Panc1 (cell line): ENCODE measurements at regions not wholly inside any gene's neighbourhood (a gene's known extent, or its start where the extent isn't known, plus 50 kb on each side); places are given as distances from the start of the nearest gene placed in this dataset.

Experiments
- ATAC-seq: fragments of 200-7000 bp; cut with Tn5 transposase; 2 replicates; pipeline ENCODE4 v1.9.1; 2020; ENCODE audit warnings: mild to moderate bottlenecking, moderate library complexity
- BruUV-seq: library from RNA; stranded (reverse); fragments of 400-500 nt; replicated peaks from 2 replicates; lab custom pipeline; 2021; lab: Mats Ljungman, UMichigan
- CTCF ChIA-PET: fragments of 300-600 bp; sonication (Branson Sonifier 250); formaldehyde crosslinking; loops from one replicate; lab custom pipeline; 2022; ENCODE audit warnings: antibody characterized with exemption; lab: Charles Lee
- POLR2A ChIA-PET: fragments of 300-600 bp; sonication (Branson Sonifier 250); formaldehyde crosslinking; loops from one replicate; lab custom pipeline; 2022; ENCODE audit warnings: antibody characterized with exemption; lab: Charles Lee
- DNase-seq: peaks from one replicate; pipeline ENCODE4 v3.0.0-alpha.2; 2010; ENCODE audit warnings: low read depth, low spot score
- H3K27ac ChIP-seq: 2 replicates; pipeline ENCODE4 v1.5.1; 2011; ENCODE audit warnings: mild to moderate bottlenecking, low read length, inconsistent platforms
- H3K27me3 ChIP-seq: fragments of 200-500 bp; sonication (Bioruptor generic); 2 replicates; pipeline ENCODE4 v1.6.0; 2014; ENCODE audit warnings: low read length, inconsistent platforms; ENCODE audit not compliant: control insufficient read depth, insufficient read depth
- H3K36me3 ChIP-seq: fragments of 200-500 bp; sonication (Bioruptor generic); 2 replicates; pipeline ENCODE4 v1.5.1; 2014; ENCODE audit warnings: inconsistent platforms, mild to moderate bottlenecking, low read length, moderate library complexity; ENCODE audit not compliant: control insufficient read depth, insufficient read depth
- H3K4me1 ChIP-seq: 2 replicates; pipeline ENCODE4 v1.5.1; 2011; ENCODE audit warnings: inconsistent platforms, mild to moderate bottlenecking, low read length, moderate library complexity; ENCODE audit not compliant: control insufficient read depth, insufficient read depth
- H3K4me3 ChIP-seq, 2 experiments: 2 replicates each; pipeline ENCODE4 v1.5.1; 2011 to 2012; ENCODE audit warnings: low read depth in 2 of 2, low read length in 2 of 2, mild to moderate bottlenecking in 2 of 2, inconsistent platforms in 1 of 2, moderate library complexity in 1 of 2
- H3K9me3 ChIP-seq: fragments of 200-500 bp; sonication (Bioruptor generic); 2 replicates; pipeline ENCODE4 v1.5.1; 2014; ENCODE audit warnings: low read depth, mild to moderate bottlenecking, inconsistent platforms, low read length, moderate library complexity; ENCODE audit not compliant: control insufficient read depth, insufficient read depth
- POLR2AphosphoS5 ChIP-seq: IDR thresholded peaks from 2 replicates; pipeline ENCODE4 v1.6.1; 2012; ENCODE audit warnings: mild to moderate bottlenecking, low read depth, low read length, moderate library complexity
- SIN3A ChIP-seq: IDR thresholded peaks from 2 replicates; pipeline ENCODE4 v1.6.1; 2012; ENCODE audit warnings: low read depth, mild to moderate bottlenecking, low read length, moderate library complexity, borderline replicate concordance; ENCODE audit not compliant: insufficient read depth
- TCF7L2 ChIP-seq: IDR thresholded peaks from 2 replicates; pipeline ENCODE4 v1.6.1; 2011; ENCODE audit warnings: mild to moderate bottlenecking, low read depth, low read length, inconsistent platforms
- in situ Hi-C: cut with HindIII; loops from 2 replicates; pipeline ENCODE4 v1.10.0; 2016; ENCODE audit warnings: low sequenced_read_pairs, low pct_unique_long_range_greater_than_20kb
- intact Hi-C: fragments of 100-400 bp; cut with micrococcal nuclease; formaldehyde crosslinking; loops from one replicate; pipeline ENCODE4 v1.10.0; 2022; ENCODE audit not compliant: unreplicated experiment
- TF ChIP-seq, protein P1 (sequence below): fragments of 450-650 bp; IDR thresholded peaks from 2 replicates; pipeline ENCODE4 v1.5.1; 2017; ENCODE audit warnings: mild to moderate bottlenecking
- TF ChIP-seq, protein P2 (sequence below), 2 experiments: IDR thresholded peaks; 2 replicates each; pipeline ENCODE4 v1.6.1; 2011 to 2012; ENCODE audit warnings: low read depth in 2 of 2, control low read depth in 1 of 2, low read length in 1 of 2, mild to moderate bottlenecking in 1 of 2, moderate library complexity in 1 of 2; ENCODE audit not compliant: insufficient read depth in 1 of 2

DNA sequence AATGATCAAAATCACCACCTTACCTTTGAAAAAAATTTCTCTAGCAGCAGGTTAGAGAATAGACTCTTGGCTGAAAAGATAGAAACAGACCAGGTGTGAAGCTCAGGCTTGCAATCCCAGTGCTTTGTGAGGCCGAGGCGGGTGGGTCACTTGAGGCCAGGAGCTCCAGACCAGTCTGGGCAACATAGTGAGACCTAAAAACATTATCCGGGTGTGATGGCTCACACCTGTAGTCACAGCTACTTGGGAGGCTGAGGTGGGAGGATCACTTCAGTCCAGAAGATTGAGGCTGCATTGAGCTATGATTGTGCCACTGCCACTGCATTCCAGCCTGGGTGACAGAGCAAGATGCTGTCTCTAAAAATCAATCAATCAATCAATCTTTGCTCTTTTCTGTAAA is 105.3 kb upstream of the TBX3 start:
- in situ Hi-C loops (no loop called here), intact Hi-C loops (no loop called here)
- no peak overlapping the region for H3K27ac ChIP-seq
- no peaks in the 10 kb centered on the region for H3K9me3 ChIP-seq
- ChIA-PET CTCF (no interaction called here), POLR2A (no interaction called here)
- TF ChIP-seq POLR2AphosphoS5 (no peak), TCF7L2 (no peak), SIN3A (no peak)
- TF ChIP-seq, protein P1, sequence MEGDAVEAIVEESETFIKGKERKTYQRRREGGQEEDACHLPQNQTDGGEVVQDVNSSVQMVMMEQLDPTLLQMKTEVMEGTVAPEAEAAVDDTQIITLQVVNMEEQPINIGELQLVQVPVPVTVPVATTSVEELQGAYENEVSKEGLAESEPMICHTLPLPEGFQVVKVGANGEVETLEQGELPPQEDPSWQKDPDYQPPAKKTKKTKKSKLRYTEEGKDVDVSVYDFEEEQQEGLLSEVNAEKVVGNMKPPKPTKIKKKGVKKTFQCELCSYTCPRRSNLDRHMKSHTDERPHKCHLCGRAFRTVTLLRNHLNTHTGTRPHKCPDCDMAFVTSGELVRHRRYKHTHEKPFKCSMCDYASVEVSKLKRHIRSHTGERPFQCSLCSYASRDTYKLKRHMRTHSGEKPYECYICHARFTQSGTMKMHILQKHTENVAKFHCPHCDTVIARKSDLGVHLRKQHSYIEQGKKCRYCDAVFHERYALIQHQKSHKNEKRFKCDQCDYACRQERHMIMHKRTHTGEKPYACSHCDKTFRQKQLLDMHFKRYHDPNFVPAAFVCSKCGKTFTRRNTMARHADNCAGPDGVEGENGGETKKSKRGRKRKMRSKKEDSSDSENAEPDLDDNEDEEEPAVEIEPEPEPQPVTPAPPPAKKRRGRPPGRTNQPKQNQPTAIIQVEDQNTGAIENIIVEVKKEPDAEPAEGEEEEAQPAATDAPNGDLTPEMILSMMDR: no peak
- TF ChIP-seq, protein P2, sequence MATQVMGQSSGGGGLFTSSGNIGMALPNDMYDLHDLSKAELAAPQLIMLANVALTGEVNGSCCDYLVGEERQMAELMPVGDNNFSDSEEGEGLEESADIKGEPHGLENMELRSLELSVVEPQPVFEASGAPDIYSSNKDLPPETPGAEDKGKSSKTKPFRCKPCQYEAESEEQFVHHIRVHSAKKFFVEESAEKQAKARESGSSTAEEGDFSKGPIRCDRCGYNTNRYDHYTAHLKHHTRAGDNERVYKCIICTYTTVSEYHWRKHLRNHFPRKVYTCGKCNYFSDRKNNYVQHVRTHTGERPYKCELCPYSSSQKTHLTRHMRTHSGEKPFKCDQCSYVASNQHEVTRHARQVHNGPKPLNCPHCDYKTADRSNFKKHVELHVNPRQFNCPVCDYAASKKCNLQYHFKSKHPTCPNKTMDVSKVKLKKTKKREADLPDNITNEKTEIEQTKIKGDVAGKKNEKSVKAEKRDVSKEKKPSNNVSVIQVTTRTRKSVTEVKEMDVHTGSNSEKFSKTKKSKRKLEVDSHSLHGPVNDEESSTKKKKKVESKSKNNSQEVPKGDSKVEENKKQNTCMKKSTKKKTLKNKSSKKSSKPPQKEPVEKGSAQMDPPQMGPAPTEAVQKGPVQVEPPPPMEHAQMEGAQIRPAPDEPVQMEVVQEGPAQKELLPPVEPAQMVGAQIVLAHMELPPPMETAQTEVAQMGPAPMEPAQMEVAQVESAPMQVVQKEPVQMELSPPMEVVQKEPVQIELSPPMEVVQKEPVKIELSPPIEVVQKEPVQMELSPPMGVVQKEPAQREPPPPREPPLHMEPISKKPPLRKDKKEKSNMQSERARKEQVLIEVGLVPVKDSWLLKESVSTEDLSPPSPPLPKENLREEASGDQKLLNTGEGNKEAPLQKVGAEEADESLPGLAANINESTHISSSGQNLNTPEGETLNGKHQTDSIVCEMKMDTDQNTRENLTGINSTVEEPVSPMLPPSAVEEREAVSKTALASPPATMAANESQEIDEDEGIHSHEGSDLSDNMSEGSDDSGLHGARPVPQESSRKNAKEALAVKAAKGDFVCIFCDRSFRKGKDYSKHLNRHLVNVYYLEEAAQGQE (IDR thresholded peaks at IDR 0.05; ENCODE audit: insufficient read depth in 1 of 2, low read depth in 2 of 2, low read length in 1 of 2): no peak
- ATAC-seq (no peak), DNase-seq (no peak)
- BruUV-seq: no TSS peak
- H3K4me1 ChIP-seq: no peaks in the 10 kb centered on the region
- no peak overlapping the region for H3K4me3 ChIP-seq
- H3K27me3 ChIP-seq: no peaks in the 10 kb centered on the region
- no peaks in the 10 kb centered on the region for H3K36me3 ChIP-seq

DNA sequence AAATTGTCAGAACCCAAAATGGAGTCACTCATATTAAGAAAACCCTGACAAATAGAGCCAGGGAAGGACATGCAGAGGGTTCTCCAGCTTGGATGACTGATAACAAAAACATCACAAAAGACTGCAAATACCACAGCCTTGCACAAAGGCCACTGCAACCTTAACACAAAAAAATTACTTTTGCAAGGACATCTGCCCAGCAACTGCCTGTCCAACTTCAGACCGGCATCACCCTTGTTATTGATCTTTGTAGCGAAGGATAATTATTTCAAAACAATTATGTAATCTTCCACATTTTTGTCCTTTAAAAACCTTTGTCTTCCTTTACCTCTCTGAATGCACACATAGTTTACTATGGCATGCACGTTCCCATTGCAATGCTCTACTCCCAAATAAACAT is 100.6 kb upstream of the TBX3 start:
- ChIA-PET CTCF (no interaction called here), POLR2A (no interaction called here)
- DNase-seq (no peak), ATAC-seq (no peak)
- in situ Hi-C loops: no loop called here
- no TSS peak for BruUV-seq
- Histone ChIP-seq H3K4me1 (no peaks in the 10 kb centered on the region), H3K9me3 (no peaks in the 10 kb centered on the region), H3K27me3 (no peaks in the 10 kb centered on the region), H3K36me3 (no peaks in the 10 kb centered on the region), H3K4me3 (no peak overlapping the region), H3K27ac (no peak overlapping the region)
- intact Hi-C loops: no loop called here
- no peak for TF ChIP-seq POLR2AphosphoS5
- TF ChIP-seq TCF7L2: no peak
- TF ChIP-seq, protein P1: no peak
- TF ChIP-seq, protein P2 (IDR thresholded peaks at IDR 0.05; ENCODE audit: insufficient read depth in 1 of 2, low read depth in 2 of 2, low read length in 1 of 2): no peak
